Occipital lobe (tissue), 1 donor: ENCODE measurements at regions not wholly inside any gene's neighbourhood (a gene's known extent, or its start where the extent isn't known, plus 50 kb on each side); places are given as distances from the start of the nearest gene placed in this dataset.

Experiments
- DNase-seq: peaks from one replicate; lab custom pipeline; 2025; lab: John Stamatoyannopoulos, UW

GRCh38 chr20:23178806-23179205 is 92.7 kb upstream of the CD93 start:
- no peak for DNase-seq

GRCh38 chr20:23174821-23175220 is 88.7 kb upstream of the CD93 start:
- DNase-seq: no peak

- no peak for DNase-seq
Measured at GRCh38 chr20:23167431-23167830, 81.3 kb upstream of the CD93 start.

GRCh38 chr20:23166563-23166962 is 80.4 kb upstream of the CD93 start:
- no peak for DNase-seq

- DNase-seq: no peak
Measured at GRCh38 chr20:23165964-23166363, 79.8 kb upstream of the CD93 start.

GRCh38 chr20:23165307-23165750 is 79.2 kb upstream of the CD93 start:
- DNase-seq: no peak

- DNase-seq: no peak
Measured at GRCh38 chr20:23164176-23164601, 78.1 kb upstream of the CD93 start.

GRCh38 chr20:23163562-23163961 is 77.4 kb upstream of the CD93 start:
- DNase-seq: no peak

- DNase-seq: no peak
Measured at GRCh38 chr20:23162887-23163286, 76.8 kb upstream of the CD93 start.

GRCh38 chr20:23161968-23162696 is 76.0 kb upstream of the CD93 start:
- DNase-seq: no peak

GRCh38 chr20:23161244-23161891 is 75.2 kb upstream of the CD93 start:
- DNase-seq: no peak

- no peak for DNase-seq
Measured at GRCh38 chr20:23160536-23161243, 74.6 kb upstream of the CD93 start.

GRCh38 chr20:23159947-23160318 is 73.8 kb upstream of the CD93 start:
- DNase-seq: no peak

- DNase-seq: no peak
Measured at GRCh38 chr20:23159256-23159946, 73.3 kb upstream of the CD93 start.

GRCh38 chr20:23157734-23158133 is 71.6 kb upstream of the CD93 start:
- DNase-seq: no peak

GRCh38 chr20:23156842-23157423 is 70.8 kb upstream of the CD93 start:
- DNase-seq: no peak

- DNase-seq: no peak
Measured at GRCh38 chr20:23156170-23156841, 70.2 kb upstream of the CD93 start.

GRCh38 chr20:23155141-23155590 is 69.0 kb upstream of the CD93 start:
- DNase-seq: no peak

GRCh38 chr20:23153696-23154341 is 67.7 kb upstream of the CD93 start:
- DNase-seq: no peak

- no peak for DNase-seq
Measured at GRCh38 chr20:23152902-23153301, 66.8 kb upstream of the CD93 start.
